ENCODE measurements at regions not wholly inside any gene's neighbourhood (a gene's known extent, or its start where the extent isn't known, plus 50 kb on each side); places are given as distances from the start of the nearest gene placed in this dataset.

- H3K4me1 Mint-ChIP-seq (ENCODE audit: low read depth) = peaks cover 3% of the 10 kb centered on the region
- H3K27me3 Mint-ChIP-seq = peaks cover 3% of the 10 kb centered on the region
- TF ChIP-seq CTCF (IDR thresholded peaks at IDR 0.05; ENCODE audit: unreplicated experiment) = no peak
- H3K27ac Mint-ChIP-seq = no peak overlapping the region
- H3K9me3 Mint-ChIP-seq (ENCODE audit: low read depth) = no peaks in the 10 kb centered on the region
- no peak for DNase-seq (ENCODE audit: low spot score, unreplicated experiment)
- no peaks in the 10 kb centered on the region for H3K36me3 Mint-ChIP-seq (ENCODE audit: insufficient read depth)
- no peak overlapping the region for H3K4me3 Mint-ChIP-seq (ENCODE audit: low read depth)
Measured at GRCh38 chr2:24439971-24440340, 51.1 kb upstream of the NCOA1 start.

GRCh38 chr2:24439280-24439970 is 51.6 kb upstream of the NCOA1 start:
- H3K27me3 Mint-ChIP-seq = peaks cover 3% of the 10 kb centered on the region
- no peaks in the 10 kb centered on the region for H3K9me3 Mint-ChIP-seq (ENCODE audit: low read depth)

GRCh38 chr2:24438106-24438505 is 52.9 kb upstream of the NCOA1 start:
- H3K27ac Mint-ChIP-seq = no peak overlapping the region
- DNase-seq (ENCODE audit: low spot score, unreplicated experiment) = no peak
- H3K27me3 Mint-ChIP-seq = peaks cover 3% of the 10 kb centered on the region
- no peak for TF ChIP-seq CTCF (IDR thresholded peaks at IDR 0.05; ENCODE audit: unreplicated experiment)
- no peaks in the 10 kb centered on the region for H3K36me3 Mint-ChIP-seq (ENCODE audit: insufficient read depth)
- no peaks in the 10 kb centered on the region for H3K9me3 Mint-ChIP-seq (ENCODE audit: low read depth)
- peaks cover 3% of the 10 kb centered on the region for H3K4me1 Mint-ChIP-seq (ENCODE audit: low read depth)
- no peak overlapping the region for H3K4me3 Mint-ChIP-seq (ENCODE audit: low read depth)

More at GRCh38 chr2:24439280-24439970, 51.6 kb upstream of the NCOA1 start:
- H3K36me3 Mint-ChIP-seq (ENCODE audit: insufficient read depth) = no peaks in the 10 kb centered on the region
- TF ChIP-seq CTCF (IDR thresholded peaks at IDR 0.05; ENCODE audit: unreplicated experiment) = no peak
- peaks cover 3% of the 10 kb centered on the region for H3K4me1 Mint-ChIP-seq (ENCODE audit: low read depth)
- DNase-seq (ENCODE audit: low spot score, unreplicated experiment) = no peak
- no peak overlapping the region for H3K27ac Mint-ChIP-seq
- H3K4me3 Mint-ChIP-seq (ENCODE audit: low read depth) = no peak overlapping the region

GRCh38 chr2:24435391-24436316 is 55.4 kb upstream of the NCOA1 start:
- H3K27ac Mint-ChIP-seq = no peak overlapping the region

More at GRCh38 chr2:24435391-24436316, 55.4 kb upstream of the NCOA1 start:
- Mint-ChIP-seq H3K4me3 (ENCODE audit: low read depth) (no peak overlapping the region), H3K36me3 (ENCODE audit: insufficient read depth) (no peaks in the 10 kb centered on the region), H3K27me3 (peaks cover 3% of the 10 kb centered on the region), H3K4me1 (ENCODE audit: low read depth) (peaks cover 3% of the 10 kb centered on the region), H3K9me3 (ENCODE audit: low read depth) (no peaks in the 10 kb centered on the region)
- TF ChIP-seq CTCF (IDR thresholded peaks at IDR 0.05; ENCODE audit: unreplicated experiment) = no peak
- DNase-seq (ENCODE audit: low spot score, unreplicated experiment) = no peak
